ENCODE measurements at regions not wholly inside any gene's neighbourhood (a gene's known extent, or its start where the extent isn't known, plus 50 kb on each side); places are given as distances from the start of the nearest gene placed in this dataset.
A peak's percentile ranks its signal among the peaks of the same experiment; 100 is the strongest.
"Not testable (repeated sequence)": the region's sequence is repeated elsewhere in the genome, so short reads cannot be mapped to it uniquely, and the experiment has no call there.

DNA sequence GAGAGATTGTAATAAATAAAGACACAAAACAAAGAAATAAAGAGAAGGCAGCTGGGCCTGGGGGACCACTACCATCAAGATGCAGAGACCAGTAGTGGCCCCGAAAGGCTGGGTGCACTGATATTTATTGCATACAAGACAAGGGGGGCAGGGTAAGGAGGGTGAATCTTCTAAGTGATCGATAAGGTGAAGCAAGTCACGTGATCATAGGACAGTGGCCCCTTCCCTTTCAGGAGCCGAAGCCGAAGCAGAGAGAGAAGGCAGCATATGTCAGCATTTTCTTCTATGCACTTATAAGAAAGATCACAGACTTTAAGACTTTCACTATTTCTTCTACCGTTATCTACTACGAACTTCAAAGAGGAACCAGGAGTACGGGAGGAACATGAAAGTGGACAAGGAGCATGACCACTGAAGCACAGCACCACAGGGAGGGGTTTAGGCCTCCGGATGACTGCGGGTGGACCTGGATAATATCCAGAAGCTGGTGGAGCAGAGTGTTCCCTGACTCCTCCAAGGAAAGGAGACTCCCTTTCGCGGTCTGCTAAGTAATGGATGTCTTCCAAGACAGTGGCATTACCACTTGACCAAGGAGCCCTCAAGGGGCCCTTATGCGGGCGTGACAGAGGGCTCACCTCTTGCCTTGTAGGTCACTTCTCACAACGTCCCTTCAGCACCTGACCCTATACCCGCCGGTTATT lies 126.4 kb downstream of the RBM46 start:
- DNase-seq (ENCODE audit: low spot score): not testable (repeated sequence)

DNA sequence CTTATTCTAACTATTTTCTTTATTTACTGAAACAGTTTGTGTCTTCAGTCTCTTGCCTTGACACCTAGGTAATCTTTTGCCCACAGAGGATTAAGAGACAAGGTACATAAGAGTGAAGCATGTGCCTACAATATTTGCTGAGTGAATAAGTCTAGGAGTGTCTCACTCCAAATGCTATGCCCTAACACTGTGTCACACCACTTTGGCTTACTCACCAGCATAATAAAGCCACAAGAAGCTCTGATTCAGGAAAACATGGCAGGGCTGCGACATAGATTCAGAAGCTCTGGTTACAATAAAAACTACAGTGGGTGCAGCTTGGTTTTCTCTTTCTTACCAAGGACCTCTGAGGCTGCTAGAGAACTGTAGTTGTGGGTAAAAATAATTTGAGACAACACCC lies 127.1 kb downstream of the RBM46 start:
- DNase-seq (ENCODE audit: low spot score): no peak

- DNase-seq (ENCODE audit: low spot score): no peak
Measured at GRCh38 chr4:154911097-154911496, 130.0 kb downstream of the RBM46 start.

DNA sequence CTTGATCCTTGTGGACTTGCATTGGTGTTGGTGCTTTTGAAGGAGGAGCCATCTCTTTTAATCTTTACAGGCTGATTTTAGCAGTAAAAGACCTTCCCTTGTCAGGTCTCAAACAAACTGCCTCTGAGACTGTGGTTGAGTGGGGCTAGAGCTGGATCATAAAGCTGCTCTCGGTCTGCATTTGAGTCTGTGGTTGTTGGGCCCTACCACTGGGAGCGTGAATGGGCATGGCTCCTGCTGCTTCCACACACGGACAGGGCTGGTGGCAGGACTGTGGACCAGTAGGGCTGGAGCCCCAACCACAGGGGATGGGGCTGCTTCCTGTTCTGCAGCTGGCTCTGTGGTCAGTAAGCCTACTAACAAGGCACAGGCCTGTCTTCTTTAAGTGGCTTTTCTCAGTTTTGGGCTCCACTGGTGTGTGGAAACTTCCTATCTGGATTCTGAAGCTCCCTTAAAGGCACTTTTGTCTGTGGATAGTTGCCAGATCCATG lies 130.6 kb downstream of the RBM46 start:
- no peak for DNase-seq (ENCODE audit: low spot score)

DNA sequence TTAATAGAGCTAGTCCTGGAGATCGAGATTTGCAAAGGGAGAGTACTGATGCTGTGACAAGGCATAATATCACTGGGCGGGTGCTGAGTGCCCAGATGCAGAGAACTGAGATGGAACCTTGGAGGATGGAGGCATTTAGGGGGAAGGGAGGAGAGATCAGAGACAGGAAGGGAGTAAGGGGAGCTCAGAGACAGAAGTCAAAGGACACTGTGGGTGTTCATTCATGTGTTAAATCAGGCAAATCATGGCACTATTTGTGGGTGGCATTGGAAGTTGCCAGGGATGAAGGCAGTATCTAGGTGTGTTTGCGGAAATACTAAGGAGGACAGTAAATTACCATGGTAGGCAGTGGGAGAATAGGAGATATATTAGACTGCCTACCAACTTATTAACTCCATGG lies 135.0 kb downstream of the RBM46 start:
- no peak for DNase-seq (ENCODE audit: low spot score)

GRCh38 chr4:154927126-154927680 lies 146.1 kb downstream of the RBM46 start:
- no peak for DNase-seq (ENCODE audit: low spot score)

GRCh38 chr4:154928640-154929257 lies 147.7 kb downstream of the RBM46 start:
- no peak for DNase-seq (ENCODE audit: low spot score)

DNA sequence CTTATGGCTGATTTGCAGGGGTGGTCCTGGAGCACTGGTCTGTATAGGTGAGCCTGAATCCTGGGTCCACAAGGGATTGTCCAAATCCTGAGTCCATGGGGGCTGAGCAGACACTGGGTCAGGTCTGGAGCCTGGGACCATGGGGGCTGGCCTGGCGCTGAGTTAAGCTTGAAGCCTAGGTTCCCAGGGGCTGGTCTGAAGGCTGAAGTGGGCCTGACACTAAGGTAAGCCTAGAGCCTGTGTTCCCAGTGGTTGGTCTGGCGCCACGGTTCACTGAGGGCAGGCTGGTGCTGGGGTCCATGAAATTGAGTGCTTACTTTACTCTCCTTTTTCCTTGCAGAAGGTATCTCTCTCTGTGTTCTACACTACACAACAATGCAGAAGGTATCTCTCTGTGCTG lies 155.8 kb downstream of the RBM46 start:
- no peak for DNase-seq (ENCODE audit: low spot score)

DNA sequence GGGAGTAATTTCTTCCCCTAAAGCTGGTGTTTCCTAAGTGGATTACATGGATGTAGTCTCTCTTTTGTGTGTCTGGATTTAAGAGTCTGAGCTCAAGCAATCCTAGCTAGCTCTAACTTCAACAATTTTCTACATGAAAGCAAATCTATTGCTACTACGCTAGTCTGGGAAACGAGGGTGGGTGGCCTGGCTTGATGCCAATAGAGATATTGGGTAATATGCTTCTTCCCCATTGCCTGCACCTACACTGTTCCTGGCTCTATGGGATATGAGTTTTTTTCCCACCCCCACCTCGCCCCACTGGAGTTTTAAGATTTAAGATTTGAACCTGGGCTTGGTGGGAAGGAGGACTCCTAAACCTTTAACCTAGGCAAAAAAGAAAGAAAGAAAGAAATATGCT lies 158.8 kb downstream of the RBM46 start:
- no peak for DNase-seq (ENCODE audit: low spot score)

GRCh38 chr4:154942176-154942575 lies 161.1 kb downstream of the RBM46 start:
- no peak for DNase-seq (ENCODE audit: low spot score)

GRCh38 chr4:154944996-154945395 lies 163.9 kb downstream of the RBM46 start:
- no peak for DNase-seq (ENCODE audit: low spot score)

GRCh38 chr4:154946113-154946512 lies 165.0 kb downstream of the RBM46 start:
- no peak for DNase-seq (ENCODE audit: low spot score)

DNA sequence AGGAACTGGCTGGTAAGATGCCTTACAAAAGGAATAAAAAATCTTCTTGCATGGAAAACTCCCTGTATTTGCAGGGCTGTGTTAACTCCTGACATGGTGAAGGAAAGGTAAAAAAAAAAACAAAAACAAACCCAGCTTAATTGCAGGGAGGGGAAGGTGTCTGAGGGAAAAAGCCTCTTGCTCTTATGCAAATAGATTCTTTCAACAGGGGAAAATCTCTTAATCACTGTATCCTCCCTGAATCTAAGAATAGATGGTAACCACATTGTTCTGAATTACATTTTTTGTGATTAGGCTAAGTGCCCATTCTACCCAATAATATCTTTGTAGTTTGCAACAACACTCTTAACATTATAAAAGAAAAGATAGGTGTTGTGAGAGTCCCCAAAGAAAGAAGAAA lies 172.6 kb downstream of the RBM46 start:
- no peak for DNase-seq (ENCODE audit: low spot score)

GRCh38 chr4:154954117-154954516 lies 173.0 kb downstream of the RBM46 start:
- DNase-seq (ENCODE audit: low spot score): no peak

GRCh38 chr4:154958121-154958520 lies 177.0 kb downstream of the RBM46 start:
- DNase-seq (ENCODE audit: low spot score): no peak

DNA sequence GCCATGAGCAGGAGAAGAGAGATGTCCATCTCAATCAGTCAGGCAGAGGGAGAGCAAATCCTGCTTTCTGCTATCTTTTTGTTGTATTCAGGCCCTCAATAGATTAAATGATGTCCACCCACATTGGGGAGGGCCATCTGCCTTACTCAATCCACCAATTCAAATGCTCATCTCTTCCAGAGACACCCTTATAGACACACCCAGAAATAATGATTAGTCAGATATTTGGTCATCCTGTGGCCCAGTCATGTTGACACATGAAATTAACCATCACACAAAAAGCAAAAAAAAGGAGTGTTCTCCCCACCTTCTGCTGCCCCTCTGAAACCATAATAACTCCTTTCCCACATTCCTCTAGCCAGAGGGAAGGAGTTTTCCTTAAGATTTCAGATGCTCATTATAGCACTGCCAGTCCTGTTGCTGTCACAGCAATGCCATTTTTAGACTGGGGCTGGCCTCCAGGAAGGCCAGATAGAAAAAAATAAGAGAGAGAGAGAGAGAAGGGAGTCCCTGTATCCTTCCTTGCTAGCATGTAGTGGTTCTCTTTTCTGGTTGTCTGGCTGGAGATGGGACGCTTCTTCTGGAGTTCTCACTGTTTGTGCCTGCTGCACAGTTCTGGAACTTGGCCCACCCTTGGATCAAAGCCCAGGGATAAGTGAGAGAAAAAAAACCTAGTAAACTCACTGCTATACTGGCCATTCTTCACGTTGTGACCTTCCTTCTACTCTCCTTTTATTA lies 177.7 kb downstream of the RBM46 start:
- DNase-seq (ENCODE audit: low spot score): peak; percentile 67

DNA sequence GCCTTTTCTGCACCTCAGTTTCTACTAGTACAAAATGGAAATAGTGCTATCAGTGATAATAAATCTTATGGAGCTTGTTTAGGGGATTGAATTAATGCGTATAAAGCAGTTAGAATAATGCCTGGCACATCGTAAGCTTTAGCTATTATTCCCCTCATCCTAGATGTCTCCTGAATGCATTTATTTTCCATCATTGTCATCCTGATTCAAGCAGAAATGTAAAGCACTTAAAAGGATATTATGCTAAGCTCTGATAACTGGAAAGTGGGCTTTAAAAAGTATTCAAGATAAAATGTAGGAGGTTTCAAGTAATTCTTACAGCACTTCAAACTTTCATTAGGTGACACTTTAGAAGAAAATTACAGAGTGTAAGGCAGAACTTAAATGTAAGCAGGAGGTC lies 178.7 kb downstream of the RBM46 start:
- no peak for DNase-seq (ENCODE audit: low spot score)

DNA sequence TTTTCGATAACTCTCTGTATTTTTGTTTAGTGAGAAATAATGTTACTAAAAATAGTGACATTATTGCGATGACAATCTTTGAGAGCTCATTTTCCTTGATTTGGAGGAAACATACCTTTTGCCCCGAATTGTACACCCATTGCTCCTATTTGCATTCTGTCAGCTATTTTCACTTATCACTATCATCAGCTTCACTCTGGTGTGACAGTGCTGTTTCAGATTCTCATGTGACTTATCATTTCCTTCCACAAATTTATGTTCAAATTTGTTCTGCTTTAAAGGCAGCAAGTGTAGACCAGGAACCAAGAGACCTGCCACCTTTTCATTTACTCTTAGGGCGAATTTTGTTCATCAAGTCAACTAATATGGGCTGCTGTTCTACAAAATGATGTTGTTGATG lies 179.4 kb downstream of the RBM46 start:
- no peak for DNase-seq (ENCODE audit: low spot score)

GRCh38 chr4:154961263-154961662 lies 180.2 kb downstream of the RBM46 start:
- no peak for DNase-seq (ENCODE audit: low spot score)

DNA sequence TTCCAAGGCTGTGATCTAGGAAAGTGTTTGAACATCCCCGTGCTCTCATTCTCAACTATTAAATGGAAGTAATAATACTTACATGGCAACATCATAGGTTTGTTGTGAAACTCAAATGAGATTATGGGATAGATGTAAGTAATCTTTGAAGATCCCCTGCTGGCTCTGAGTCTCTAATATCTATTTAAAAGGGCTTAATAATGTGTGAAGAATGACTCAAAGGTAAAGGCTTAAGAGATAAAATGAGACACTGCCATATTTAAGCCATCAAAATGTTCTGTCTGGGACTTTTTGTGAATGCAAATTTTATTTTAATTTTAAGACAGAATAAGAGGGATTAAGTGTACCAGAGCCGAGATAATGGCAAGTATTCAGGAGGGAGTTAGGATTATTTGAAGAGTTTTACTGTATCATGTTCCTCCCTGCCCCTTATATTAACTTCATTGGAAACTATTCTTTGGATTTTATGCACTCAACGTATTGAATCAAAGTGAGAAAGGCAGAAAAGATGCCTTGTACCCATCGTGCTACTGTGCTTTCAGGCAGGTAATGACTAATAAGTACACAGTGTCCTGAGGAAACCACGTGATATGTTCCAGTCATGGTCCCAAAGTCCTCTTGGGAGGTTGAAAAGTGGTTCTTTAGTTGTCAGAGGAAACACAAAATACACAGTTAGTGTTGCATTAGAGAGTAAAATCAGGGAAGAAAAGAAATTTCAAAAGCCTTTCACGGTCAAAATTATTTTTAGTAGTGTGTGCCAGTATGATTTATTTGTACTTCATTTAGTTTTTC lies 192.4 kb downstream of the RBM46 start:
- no peak for DNase-seq (ENCODE audit: low spot score)

- no peak for DNase-seq (ENCODE audit: low spot score)
Measured at GRCh38 chr4:154977228-154977627, 196.2 kb downstream of the RBM46 start.

Data from mucosa of gallbladder (tissue), 1 donor.